K562 (cell line): ENCODE measurements at regions not wholly inside any gene's neighbourhood (a gene's known extent, or its start where the extent isn't known, plus 50 kb on each side); places are given as distances from the start of the nearest gene placed in this dataset.
"Not testable (repeated sequence)": the region's sequence is repeated elsewhere in the genome, so short reads cannot be mapped to it uniquely, and the experiment has no call there.

Experiments
- ATAC-seq: fragments of 200-7000 bp; cut with Tn5 transposase; 3 replicates; pipeline ENCODE4 v1.9.1; 2020; ENCODE audit warnings: moderate library complexity
- BruUV-seq: library from RNA; stranded (reverse); fragments of 400-500 nt; replicated peaks from 2 replicates; lab custom pipeline; 2021; lab: Mats Ljungman, UMichigan
- CTCF ChIA-PET: fragments of 300-600 bp; formaldehyde crosslinking; extraction: SDS; loops from one replicate; lab custom pipeline; 2021; ENCODE audit warnings: low intra/inter-chr PET ratio; lab: Yijun Ruan, JAX
- POLR2A ChIA-PET: fragments of 300-600, 350-650 bp; sonication (Branson Sonifier 250); formaldehyde crosslinking; extraction: SDS; loops from one replicate; lab custom pipeline; 2021; ENCODE audit warnings: antibody characterized with exemption, inconsistent platforms; lab: Yijun Ruan, JAX
- DNase-seq, 4 experiments: peaks; one replicate each; pipeline versions ENCODE4 v3.0.0 to v3.0.0-alpha.2; 2011 to 2018; ENCODE audit warnings: low spot score in 3 of 4, mixed read lengths in 3 of 4; ENCODE audit errors: extremely low read depth in 1 of 4
- FAIRE-seq: peaks from 2 replicates; lab custom pipeline; 2011; peaks lifted over from hg19 to GRCh38; lab: Jason Lieb, UNC
- H2AFZ ChIP-seq: 2 replicates; pipeline ENCODE4 v1.6.0; 2011; ENCODE audit warnings: low read depth, low read length, control low read depth, inconsistent platforms
- H3K27ac ChIP-seq: fragments of 200-600 bp; 3 replicates; pipeline ENCODE4 v1.8.0; 2011; ENCODE audit warnings: low read depth, mild to moderate bottlenecking, control low read depth, inconsistent platforms, low read length, moderate library complexity, mixed read lengths; ENCODE audit errors: extremely low read depth
- H3K27me3 ChIP-seq, 2 experiments: fragments of 300-600 bp in 1 of 2; 2 replicates in 1 of 2; 3 replicates in 1 of 2; pipeline versions ENCODE4 v1.6.0 to v1.8.0; 2011; ENCODE audit warnings: inconsistent platforms in 2 of 2, low read length in 2 of 2, mild to moderate bottlenecking in 1 of 2, mixed read lengths in 1 of 2, moderate library complexity in 1 of 2; ENCODE audit not compliant: control insufficient read depth in 2 of 2, insufficient read depth in 2 of 2
- H3K36me3 ChIP-seq: fragments of 300-600 bp; 3 replicates; pipeline ENCODE4 v1.8.0; 2011; ENCODE audit warnings: mild to moderate bottlenecking, low read length, inconsistent platforms; ENCODE audit not compliant: control insufficient read depth, insufficient read depth
- H3K4me1 ChIP-seq, 2 experiments: fragments of 200-600 bp in 1 of 2; replicated peaks in 1 of 2; 2 replicates in 1 of 2; 3 replicates in 1 of 2; pipeline versions ENCODE4 v1.5.1 to v1.8.0; 2011; ENCODE audit warnings: inconsistent platforms in 2 of 2, low read length in 2 of 2, mild to moderate bottlenecking in 1 of 2, mixed read lengths in 1 of 2, moderate library complexity in 1 of 2; ENCODE audit not compliant: control insufficient read depth in 2 of 2, insufficient read depth in 2 of 2
- H3K4me2 ChIP-seq: 2 replicates; pipeline ENCODE4 v1.6.1; 2011; ENCODE audit warnings: low read length, control low read depth, inconsistent platforms, mixed read lengths; ENCODE audit not compliant: insufficient read depth
- H3K4me3 ChIP-seq: fragments of 200-600 bp; sonication (generic), shearing (Covaris generic); 2 replicates; pipeline ENCODE4 v1.5.1; 2016; ENCODE audit warnings: control low read depth, inconsistent platforms
- H3K79me2 ChIP-seq: fragments of 200-600 bp; 3 replicates; pipeline ENCODE4 v1.8.0; 2011; ENCODE audit warnings: low read length, inconsistent platforms; ENCODE audit not compliant: control insufficient read depth, insufficient read depth
- H3K9ac ChIP-seq, 2 experiments: 2 replicates each; pipeline versions ENCODE4 v1.6.0 to v1.6.1; 2011; ENCODE audit warnings: low read depth in 2 of 2, low read length in 2 of 2, control low read depth in 1 of 2, inconsistent platforms in 1 of 2, mild to moderate bottlenecking in 1 of 2, mixed read lengths in 1 of 2; ENCODE audit not compliant: insufficient read depth in 1 of 2
- H3K9me1 ChIP-seq: one replicate; pipeline ENCODE4 v1.6.0; 2011; ENCODE audit warnings: inconsistent platforms, mild to moderate bottlenecking, low read length, moderate library complexity; ENCODE audit not compliant: control insufficient read depth, insufficient read depth
- H3K9me3 ChIP-seq: replicated peaks from 2 replicates; pipeline ENCODE4 v1.5.1; 2011; ENCODE audit warnings: low read depth, low read length, inconsistent platforms; ENCODE audit not compliant: control insufficient read depth, insufficient read depth
- H4K20me1 ChIP-seq: replicated peaks from 2 replicates; pipeline ENCODE4 v1.6.1; 2011; ENCODE audit warnings: low read length, inconsistent platforms, mixed read lengths; ENCODE audit not compliant: control insufficient read depth, insufficient read depth
- ATF1 ChIP-seq, 2 experiments: fragments of 450-650 bp in 1 of 2; IDR thresholded peaks; 2 replicates each; pipeline ENCODE4 v1.6.1; 2016; ENCODE audit warnings: missing compliant biosample characterization in 1 of 2, missing genetic modification characterization in 1 of 2
- MAZ ChIP-seq, 2 experiments: fragments of 450-650 bp in 1 of 2; sonication (generic) in 1 of 2; formaldehyde crosslinking; IDR thresholded peaks in 1 of 2; conservative IDR thresholded peaks in 1 of 2; 2 replicates each; pipeline versions ENCODE4 v1.4.0 to v1.5.0; 2020; ENCODE audit warnings: mild to moderate bottlenecking in 1 of 2, missing genetic modification reagents in 1 of 2
- NRF1 ChIP-seq, 2 experiments: fragments of 450-650 bp; IDR thresholded peaks in 1 of 2; conservative IDR thresholded peaks in 1 of 2; 2 replicates each; pipeline ENCODE4 v1.6.1; 2014; ENCODE audit warnings: mild to moderate bottlenecking in 2 of 2
- POLR2G ChIP-seq: fragments of 200-400 bp; formaldehyde crosslinking; IDR thresholded peaks from 2 replicates; pipeline ENCODE4 v1.6.1; 2017; ENCODE audit warnings: low read depth, mild to moderate bottlenecking, antibody characterized with exemption, low read length, moderate library complexity
- SAFB ChIP-seq: fragments of 200-400 bp; formaldehyde crosslinking; IDR thresholded peaks from 2 replicates; pipeline ENCODE4 v1.6.1; 2017; ENCODE audit warnings: low read depth, low read length, borderline replicate concordance
- WGBS: fragments of 100-300 bp; shearing (Covaris generic); methylation state at CpG from one replicate; pipeline ENCODE4 v1.1.6; 2016; ENCODE audit warnings: low coverage, mixed read lengths; ENCODE audit not compliant: insufficient coverage; ENCODE audit errors: missing lambda C conversion rate; 5-methylcytosine and 5-hydroxymethylcytosine counted together
- in situ Hi-C: fragments of 300-500 bp; cut with MboI; formaldehyde crosslinking; loops from 4 replicates; pipeline ENCODE4 v1.15.0; 2018; ENCODE audit warnings: inconsistent platforms, mixed read lengths
- intact Hi-C: fragments of 100-400 bp; cut with micrococcal nuclease; formaldehyde crosslinking; loops from 2 replicates; pipeline ENCODE4 v1.14.2; 2022
- TF ChIP-seq, protein P1 (sequence below), 2 experiments: IDR thresholded peaks; 2 replicates each; pipeline ENCODE4 v1.6.1; 2011; ENCODE audit warnings: borderline replicate concordance in 1 of 2, control low read depth in 1 of 2, low read depth in 1 of 2, low read length in 1 of 2, mild to moderate bottlenecking in 1 of 2, mixed read lengths in 1 of 2, moderate library complexity in 1 of 2; ENCODE audit not compliant: insufficient read depth in 1 of 2, insufficient read length in 1 of 2, poor library complexity in 1 of 2, severe bottlenecking in 1 of 2; ENCODE audit errors: extremely low read depth in 1 of 2
- TF ChIP-seq, protein P2 (sequence below), 3 experiments: fragments of 200-800 bp in 1 of 3; fragments of 250-450 bp in 1 of 3; fragments of 450-650 bp in 1 of 3; sonication (Bioruptor Pico) in 1 of 3; sonication (Bioruptor generic) in 1 of 3; formaldehyde crosslinking in 1 of 3; IDR thresholded peaks; 2 replicates each; pipeline versions ENCODE4 v1.6.1 to v1.8.0; 2016 to 2022; ENCODE audit warnings: mild to moderate bottlenecking in 2 of 3, missing genetic modification characterization in 2 of 3, missing compliant biosample characterization in 1 of 3, moderate library complexity in 1 of 3

DNA sequence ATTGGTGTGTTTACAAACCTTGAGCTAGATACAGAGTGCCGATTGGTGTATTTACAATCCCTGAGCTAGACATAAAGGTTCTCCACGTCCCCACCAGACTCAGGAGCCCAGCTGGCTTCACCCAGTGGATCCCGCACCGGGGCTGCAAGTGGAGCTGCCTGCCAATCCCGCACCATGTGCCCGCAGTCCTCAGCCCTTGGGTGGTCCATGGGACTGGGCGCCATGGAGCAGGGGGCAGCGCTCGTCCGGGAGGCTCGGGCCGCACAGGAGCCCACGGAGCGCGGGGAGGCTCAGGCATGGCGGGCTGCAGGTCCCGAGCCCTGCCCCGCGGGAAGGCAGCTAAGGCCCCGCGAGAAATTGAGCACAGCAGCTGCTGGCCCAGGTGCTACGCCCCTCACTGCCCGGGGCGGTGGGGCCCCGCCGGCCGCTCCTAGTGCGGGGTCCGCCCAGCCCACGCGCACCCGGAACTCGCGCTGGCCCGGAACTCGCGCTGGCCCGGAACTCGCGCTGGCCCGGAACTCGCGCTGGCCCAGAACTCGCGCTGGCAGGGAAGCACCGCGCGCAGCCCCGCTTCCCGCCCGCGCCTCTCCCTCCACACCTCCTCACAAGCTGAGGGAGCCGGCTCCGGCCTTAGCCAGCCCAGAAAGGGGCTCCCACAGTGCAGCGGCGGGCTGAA, 342.2 kb downstream of the RFPL4B start:
- in situ Hi-C loops; H3K4me1 ChIP-seq; H3K27me3 ChIP-seq; CTCF ChIA-PET; H3K9me3 ChIP-seq; H3K79me2 ChIP-seq; H3K36me3 ChIP-seq; H4K20me1 ChIP-seq; intact Hi-C loops; FAIRE-seq; H3K9me1 ChIP-seq; BruUV-seq; TF ChIP-seq ATF1 (CRISPR knock-in tag; IDR thresholded peaks at IDR 0.05): not testable (repeated sequence)
- 11% methylated on average over 28 of the region's 56 CpGs for WGBS
- Histone ChIP-seq H2AFZ (peak overlapping the region; percentile 60; the same call in 1 of the 2 replicates), H3K4me3 (peak overlapping the region; percentile 18; the same call in 1 of the 2 replicates), H3K27ac (peak overlapping the region; percentile 62; the same call in 2 of the 3 replicates), H3K9ac (peak overlapping the region; percentile 26 to 38; a peak in 3 of 4 replicates), H3K4me2 (peak overlapping the region; percentile 54)
- ATAC-seq, result peak; percentile 81
- DNase-seq, result peak in 1 of 4 experiments; percentile 28
- POLR2A ChIA-PET, result interaction anchor here (0.6 to 0.7 kb wide), 2 partner anchors 61 to 470 kb away, joined by 3 read pairs; no protein-coding TSS in a partner anchor
- TF ChIP-seq, protein P1, sequence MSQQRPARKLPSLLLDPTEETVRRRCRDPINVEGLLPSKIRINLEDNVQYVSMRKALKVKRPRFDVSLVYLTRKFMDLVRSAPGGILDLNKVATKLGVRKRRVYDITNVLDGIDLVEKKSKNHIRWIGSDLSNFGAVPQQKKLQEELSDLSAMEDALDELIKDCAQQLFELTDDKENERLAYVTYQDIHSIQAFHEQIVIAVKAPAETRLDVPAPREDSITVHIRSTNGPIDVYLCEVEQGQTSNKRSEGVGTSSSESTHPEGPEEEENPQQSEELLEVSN (IDR thresholded peaks at IDR 0.05; ENCODE audit: borderline replicate concordance in 1 of 2, extremely low read depth in 1 of 2, insufficient read depth in 1 of 2, insufficient read length in 1 of 2, low read depth in 1 of 2, low read length in 1 of 2, poor library complexity in 1 of 2, severe bottlenecking in 1 of 2), result peak in 1 of 2 experiments; percentile 84
- TF ChIP-seq MAZ (CRISPR knock-in tag; conservative IDR thresholded peaks at IDR 0.05 in 1 of 2, IDR thresholded peaks at IDR 0.05 in 1 of 2) (peak in 1 of 2 experiments; percentile 5; a peak in 1 of 4 replicates), POLR2G (peak; percentile 40; the same call in 1 of the 2 replicates), ATF1 (tag; IDR thresholded peaks at IDR 0.05) (0 out of 2 replicates have a peak, but pooled peaks have one; percentile 42), SAFB (peak; percentile 70; the same call in 1 of the 2 replicates), NRF1 (conservative IDR thresholded peaks at IDR 0.05 in 1 of 2, IDR thresholded peaks at IDR 0.05 in 1 of 2) (peak; percentile 47 to 55; a peak in 3 of 4 replicates)
- TF ChIP-seq, protein P2, sequence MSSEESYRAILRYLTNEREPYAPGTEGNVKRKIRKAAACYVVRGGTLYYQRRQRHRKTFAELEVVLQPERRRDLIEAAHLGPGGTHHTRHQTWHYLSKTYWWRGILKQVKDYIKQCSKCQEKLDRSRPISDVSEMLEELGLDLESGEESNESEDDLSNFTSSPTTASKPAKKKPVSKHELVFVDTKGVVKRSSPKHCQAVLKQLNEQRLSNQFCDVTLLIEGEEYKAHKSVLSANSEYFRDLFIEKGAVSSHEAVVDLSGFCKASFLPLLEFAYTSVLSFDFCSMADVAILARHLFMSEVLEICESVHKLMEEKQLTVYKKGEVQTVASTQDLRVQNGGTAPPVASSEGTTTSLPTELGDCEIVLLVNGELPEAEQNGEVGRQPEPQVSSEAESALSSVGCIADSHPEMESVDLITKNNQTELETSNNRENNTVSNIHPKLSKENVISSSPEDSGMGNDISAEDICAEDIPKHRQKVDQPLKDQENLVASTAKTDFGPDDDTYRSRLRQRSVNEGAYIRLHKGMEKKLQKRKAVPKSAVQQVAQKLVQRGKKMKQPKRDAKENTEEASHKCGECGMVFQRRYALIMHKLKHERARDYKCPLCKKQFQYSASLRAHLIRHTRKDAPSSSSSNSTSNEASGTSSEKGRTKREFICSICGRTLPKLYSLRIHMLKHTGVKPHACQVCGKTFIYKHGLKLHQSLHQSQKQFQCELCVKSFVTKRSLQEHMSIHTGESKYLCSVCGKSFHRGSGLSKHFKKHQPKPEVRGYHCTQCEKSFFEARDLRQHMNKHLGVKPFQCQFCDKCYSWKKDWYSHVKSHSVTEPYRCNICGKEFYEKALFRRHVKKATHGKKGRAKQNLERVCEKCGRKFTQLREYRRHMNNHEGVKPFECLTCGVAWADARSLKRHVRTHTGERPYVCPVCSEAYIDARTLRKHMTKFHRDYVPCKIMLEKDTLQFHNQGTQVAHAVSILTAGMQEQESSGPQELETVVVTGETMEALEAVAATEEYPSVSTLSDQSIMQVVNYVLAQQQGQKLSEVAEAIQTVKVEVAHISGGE (CRISPR knock-in tag; IDR thresholded peaks at IDR 0.05), result peak in 1 of 3 experiments; percentile 55; a peak in 1 of 6 replicates
